ENCODE measurements at regions not wholly inside any gene's neighbourhood (a gene's known extent, or its start where the extent isn't known, plus 50 kb on each side); places are given as distances from the start of the nearest gene placed in this dataset.

GRCh38 chr18:8952769-8953760 is 149.4 kb upstream of the NDUFV2 start:
- intact Hi-C loops (cut with DNase I): no loop called here
- no peak for DNase-seq
- no peak for TF ChIP-seq POLR2A (IDR thresholded peaks at IDR 0.05)
- TF ChIP-seq CTCF (IDR thresholded peaks at IDR 0.05): no peak
- H3K4me3 ChIP-seq: no peak overlapping the region
- ATAC-seq: no peak
- H3K4me1 ChIP-seq: no peaks in the 10 kb centered on the region
- WGBS (ENCODE audit: insufficient coverage, low coverage, low lambda C conversion rate, missing lambda C conversion rate): 84% methylated on average over 10 of the region's 10 CpGs
- H3K36me3 ChIP-seq: no peaks in the 10 kb centered on the region
- H3K9me3 ChIP-seq: no peaks in the 10 kb centered on the region
- H3K27ac ChIP-seq: no peak overlapping the region
- no peaks in the 10 kb centered on the region for H3K27me3 ChIP-seq

- Histone ChIP-seq H3K36me3 (no peaks in the 10 kb centered on the region), H3K9me3 (no peaks in the 10 kb centered on the region), H3K27me3 (no peaks in the 10 kb centered on the region), H3K4me3 (no peak overlapping the region), H3K27ac (no peak overlapping the region), H3K4me1 (peaks cover 0 to 29% (median 13%) of the 10 kb centered on the region in 4 donors)
- ATAC-seq (no peak), DNase-seq (no peak)
- TF ChIP-seq POLR2A (IDR thresholded peaks at IDR 0.05) (no peak), CTCF (IDR thresholded peaks at IDR 0.05) (no peak)
- intact Hi-C loops (cut with DNase I): no loop called here
These were observed 144.8 kb upstream of the NDUFV2 start for GRCh38 chr18:8957731-8958130.

GRCh38 chr18:8958660-8959059 is 143.8 kb upstream of the NDUFV2 start:
- intact Hi-C loops (cut with DNase I): no loop called here
- Histone ChIP-seq H3K27me3 (no peaks in the 10 kb centered on the region), H3K27ac (no peak overlapping the region), H3K4me1 (peaks cover 0 to 29% (median 13%) of the 10 kb centered on the region in 4 donors), H3K36me3 (no peaks in the 10 kb centered on the region), H3K4me3 (no peak overlapping the region), H3K9me3 (no peaks in the 10 kb centered on the region)
- 76% methylated on average over 1 of the region's 3 CpGs for WGBS (ENCODE audit: insufficient coverage, low coverage, low lambda C conversion rate, missing lambda C conversion rate)
- ATAC-seq (no peak), DNase-seq (no peak)
- TF ChIP-seq POLR2A (IDR thresholded peaks at IDR 0.05): no peak
- no peak for TF ChIP-seq CTCF (IDR thresholded peaks at IDR 0.05)

GRCh38 chr18:8959551-8960135 is 142.9 kb upstream of the NDUFV2 start:
- DNase-seq (peak in 2 of 3 donors; percentile 26 to 66), ATAC-seq (peak; percentile 62 to 80 (median 70))
- WGBS (ENCODE audit: insufficient coverage, low coverage, low lambda C conversion rate, missing lambda C conversion rate): 22% methylated on average over 8 of the region's 8 CpGs
- no peak overlapping the region for H3K4me3 ChIP-seq
- TF ChIP-seq CTCF (IDR thresholded peaks at IDR 0.05) (no peak), POLR2A (IDR thresholded peaks at IDR 0.05) (no peak)
- intact Hi-C loops (cut with DNase I): no loop called here
- H3K9me3 ChIP-seq: no peaks in the 10 kb centered on the region
- peak overlapping the region in 2 of 3 donors; percentile 45 to 70 for H3K27ac ChIP-seq
- H3K4me1 ChIP-seq: peaks cover 0 to 29% (median 13%) of the 10 kb centered on the region in 4 donors
- H3K27me3 ChIP-seq: no peaks in the 10 kb centered on the region
- no peaks in the 10 kb centered on the region for H3K36me3 ChIP-seq
